ENCODE measurements at regions not wholly inside any gene's neighbourhood (a gene's known extent, or its start where the extent isn't known, plus 50 kb on each side); places are given as distances from the start of the nearest gene placed in this dataset.
"Not testable (repeated sequence)": the region's sequence is repeated elsewhere in the genome, so short reads cannot be mapped to it uniquely, and the experiment has no call there.

DNA sequence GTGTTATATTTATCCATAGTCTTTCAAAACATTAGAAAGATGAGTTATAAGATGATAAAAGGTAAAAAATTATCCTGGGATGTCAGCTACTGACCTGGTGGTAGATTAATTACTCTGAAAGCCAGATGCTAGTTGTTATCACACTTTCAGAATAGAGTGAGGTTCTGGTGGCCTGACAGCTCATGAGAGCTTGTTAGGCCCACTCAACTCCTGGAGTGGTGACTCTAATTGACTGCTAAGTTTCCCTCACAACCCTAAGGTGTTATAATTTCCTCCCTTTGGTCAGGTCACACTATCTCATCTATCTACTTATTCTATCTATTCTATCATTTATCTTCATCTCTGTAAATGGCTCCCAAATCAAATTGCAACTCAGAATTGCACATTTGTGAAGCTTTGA lies 90.1 kb downstream of the ZNF648 start:
- CTCF ChIA-PET = no interaction called here

DNA sequence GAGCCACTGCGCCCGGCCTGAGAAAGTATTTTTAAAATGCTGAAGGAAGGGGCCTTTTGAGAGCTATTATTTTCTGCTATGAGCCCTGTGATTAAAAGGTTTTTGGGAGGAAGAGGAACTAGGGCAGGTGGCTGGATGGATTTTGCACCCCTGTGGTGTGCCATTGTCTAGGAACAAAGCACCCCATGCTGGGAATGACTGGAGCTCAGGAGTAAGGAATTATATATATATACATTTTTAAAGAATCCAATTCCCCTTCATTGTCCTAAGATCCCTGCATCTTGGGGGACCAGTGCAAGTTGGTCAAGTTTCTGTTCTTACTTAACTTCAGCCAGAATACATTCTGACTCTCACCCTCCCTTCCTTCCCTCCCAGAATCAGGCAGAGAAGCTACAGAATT lies 91.6 kb downstream of the ZNF648 start:
- ChIA-PET POLR2A (no interaction called here), CTCF (interaction anchor here (0.6 kb wide), 1 partner anchor 31 kb away, joined by 3 read pairs; no protein-coding TSS in a partner anchor)
- H3K4me3 ChIP-seq (ENCODE audit: low read depth, low read length) = no peak overlapping the region
- DNase-seq (ENCODE audit: low read depth) = no peak
- no peaks in the 10 kb centered on the region for H3K27me3 ChIP-seq (ENCODE audit: control insufficient read depth, insufficient read depth, low read length)
- H3K36me3 ChIP-seq (ENCODE audit: control insufficient read depth, insufficient read depth, low read length) = no peaks in the 10 kb centered on the region
- TF ChIP-seq, protein P1, sequence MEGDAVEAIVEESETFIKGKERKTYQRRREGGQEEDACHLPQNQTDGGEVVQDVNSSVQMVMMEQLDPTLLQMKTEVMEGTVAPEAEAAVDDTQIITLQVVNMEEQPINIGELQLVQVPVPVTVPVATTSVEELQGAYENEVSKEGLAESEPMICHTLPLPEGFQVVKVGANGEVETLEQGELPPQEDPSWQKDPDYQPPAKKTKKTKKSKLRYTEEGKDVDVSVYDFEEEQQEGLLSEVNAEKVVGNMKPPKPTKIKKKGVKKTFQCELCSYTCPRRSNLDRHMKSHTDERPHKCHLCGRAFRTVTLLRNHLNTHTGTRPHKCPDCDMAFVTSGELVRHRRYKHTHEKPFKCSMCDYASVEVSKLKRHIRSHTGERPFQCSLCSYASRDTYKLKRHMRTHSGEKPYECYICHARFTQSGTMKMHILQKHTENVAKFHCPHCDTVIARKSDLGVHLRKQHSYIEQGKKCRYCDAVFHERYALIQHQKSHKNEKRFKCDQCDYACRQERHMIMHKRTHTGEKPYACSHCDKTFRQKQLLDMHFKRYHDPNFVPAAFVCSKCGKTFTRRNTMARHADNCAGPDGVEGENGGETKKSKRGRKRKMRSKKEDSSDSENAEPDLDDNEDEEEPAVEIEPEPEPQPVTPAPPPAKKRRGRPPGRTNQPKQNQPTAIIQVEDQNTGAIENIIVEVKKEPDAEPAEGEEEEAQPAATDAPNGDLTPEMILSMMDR (IDR thresholded peaks at IDR 0.05; ENCODE audit: insufficient read depth, low read depth, low read length) = no peak

More for the DNA sequence above, 90.1 kb downstream of the ZNF648 start:
- TF ChIP-seq, protein P1 (IDR thresholded peaks at IDR 0.05; ENCODE audit: insufficient read depth, low read depth, low read length) = no peak
- H3K27me3 ChIP-seq (ENCODE audit: control insufficient read depth, insufficient read depth, low read length) = no peaks in the 10 kb centered on the region
- POLR2A ChIA-PET = no interaction called here
- H3K4me3 ChIP-seq (ENCODE audit: low read depth, low read length) = no peak overlapping the region
- H3K36me3 ChIP-seq (ENCODE audit: control insufficient read depth, insufficient read depth, low read length) = no peaks in the 10 kb centered on the region
- no peak for DNase-seq (ENCODE audit: low read depth)

DNA sequence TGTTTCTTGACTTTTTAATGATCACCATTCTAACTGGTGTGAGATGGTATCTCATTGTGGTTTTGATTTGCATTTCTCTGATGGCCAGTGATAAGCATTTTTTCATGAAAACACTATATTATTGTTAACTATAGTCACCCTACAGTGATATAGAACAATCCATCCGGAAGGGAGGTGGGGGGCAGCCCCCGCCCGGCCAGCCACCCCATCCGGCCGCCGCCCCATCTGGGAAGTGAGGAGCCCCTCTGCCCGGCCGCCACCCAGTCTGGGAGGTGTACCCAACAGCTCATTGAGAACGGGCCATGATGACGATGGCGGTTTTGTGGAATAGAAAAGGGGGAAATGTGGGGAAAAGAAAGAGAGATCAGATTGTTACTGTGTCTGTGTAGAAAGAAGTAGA lies 106.8 kb downstream of the ZNF648 start:
- CTCF ChIA-PET, POLR2A ChIA-PET: not testable (repeated sequence)

DNA sequence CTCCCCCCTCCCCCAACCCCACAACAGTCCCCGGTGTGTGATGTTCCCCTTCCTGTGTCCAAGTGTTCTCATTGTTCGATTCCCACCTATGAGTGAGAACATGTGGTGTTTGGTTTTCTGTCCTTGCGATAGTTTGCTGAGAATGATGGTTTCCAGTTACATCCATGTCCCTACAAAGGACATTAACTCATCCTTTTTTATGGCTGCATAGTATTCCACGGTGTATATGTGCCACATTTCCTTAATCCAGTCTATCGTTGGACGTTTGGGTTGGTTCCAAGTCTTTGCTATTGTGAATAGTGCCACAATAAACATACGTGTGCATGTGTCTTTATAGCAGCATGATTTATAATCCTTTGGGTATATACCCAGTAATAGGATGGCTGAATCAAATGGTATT lies 107.3 kb downstream of the ZNF648 start:
- H3K4me3 ChIP-seq (ENCODE audit: low read depth, low read length); H3K27me3 ChIP-seq (ENCODE audit: control insufficient read depth, insufficient read depth, low read length); CTCF ChIA-PET; POLR2A ChIA-PET; DNase-seq (ENCODE audit: low read depth); H3K36me3 ChIP-seq (ENCODE audit: control insufficient read depth, insufficient read depth, low read length): not testable (repeated sequence)

More for the DNA sequence above, 106.8 kb downstream of the ZNF648 start:
- H3K27me3 ChIP-seq (ENCODE audit: control insufficient read depth, insufficient read depth, low read length); H3K36me3 ChIP-seq (ENCODE audit: control insufficient read depth, insufficient read depth, low read length); H3K4me3 ChIP-seq (ENCODE audit: low read depth, low read length); DNase-seq (ENCODE audit: low read depth): not testable (repeated sequence)

DNA sequence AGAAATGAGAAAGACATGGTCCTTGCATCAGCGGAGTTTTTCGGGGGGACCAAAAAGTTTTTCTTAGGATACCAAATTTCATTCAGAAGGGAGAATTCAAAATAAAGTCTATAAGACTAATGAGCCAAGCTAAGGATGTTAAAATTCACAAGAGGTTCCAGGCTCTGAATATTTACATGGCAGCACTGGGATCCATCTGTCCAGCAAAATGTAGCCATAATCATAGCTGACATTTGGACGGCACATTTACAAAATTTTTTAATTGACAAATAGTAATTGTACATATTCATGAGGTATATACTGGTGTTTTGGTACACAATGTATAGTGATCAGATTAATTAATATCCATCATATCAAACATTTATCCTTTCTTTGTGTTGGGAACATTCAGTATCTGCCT lies 107.9 kb downstream of the ZNF648 start:
- no peak overlapping the region for H3K4me3 ChIP-seq (ENCODE audit: low read depth, low read length)
- TF ChIP-seq, protein P1 (IDR thresholded peaks at IDR 0.05; ENCODE audit: insufficient read depth, low read depth, low read length) = no peak
- CTCF ChIA-PET = no interaction called here
- DNase-seq (ENCODE audit: low read depth) = no peak
- POLR2A ChIA-PET = no interaction called here
- no peaks in the 10 kb centered on the region for H3K36me3 ChIP-seq (ENCODE audit: control insufficient read depth, insufficient read depth, low read length)
- no peaks in the 10 kb centered on the region for H3K27me3 ChIP-seq (ENCODE audit: control insufficient read depth, insufficient read depth, low read length)

DNA sequence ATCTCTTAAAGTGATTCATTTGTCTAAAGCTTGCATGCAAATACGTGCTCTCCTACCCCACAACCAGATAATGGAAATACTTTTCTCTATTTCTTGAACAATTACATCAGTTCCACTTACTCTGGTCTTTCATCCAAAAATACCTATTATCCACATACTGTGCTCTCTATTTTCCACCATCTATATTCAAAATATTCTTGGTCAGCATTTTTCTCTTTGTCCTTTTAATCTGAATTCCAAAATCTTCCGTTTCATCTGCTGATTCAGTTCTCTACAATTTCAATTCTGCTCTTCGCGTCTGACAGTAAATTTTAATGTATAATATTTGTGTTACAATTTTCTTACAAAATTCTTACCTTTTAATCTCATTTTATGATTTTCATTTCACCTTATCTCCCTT lies 110.3 kb downstream of the ZNF648 start:
- no peak for DNase-seq (ENCODE audit: low read depth)
- POLR2A ChIA-PET = no interaction called here
- TF ChIP-seq, protein P1 (IDR thresholded peaks at IDR 0.05; ENCODE audit: insufficient read depth, low read depth, low read length) = no peak
- CTCF ChIA-PET = no interaction called here
- Histone ChIP-seq H3K4me3 (ENCODE audit: low read depth, low read length) (no peak overlapping the region), H3K36me3 (ENCODE audit: control insufficient read depth, insufficient read depth, low read length) (no peaks in the 10 kb centered on the region), H3K27me3 (ENCODE audit: control insufficient read depth, insufficient read depth, low read length) (no peaks in the 10 kb centered on the region)

Measured in BJ (cell line).